GM18502 (cell line): ENCODE measurements at regions not wholly inside any gene's neighbourhood (a gene's known extent, or its start where the extent isn't known, plus 50 kb on each side); places are given as distances from the start of the nearest gene placed in this dataset.
"Not testable (repeated sequence)": the region's sequence is repeated elsewhere in the genome, so short reads cannot be mapped to it uniquely, and the experiment has no call there.

Experiments
- ATAC-seq: cut with Tn5 transposase; IDR thresholded peaks from one replicate; pipeline ENCODE4 v1.9.1; 2021; ENCODE audit warnings: mild to moderate bottlenecking; ENCODE audit not compliant: unreplicated experiment, poor library complexity

- no peak for ATAC-seq
Observed at GRCh38 chr13:53101883-53102282, 73.3 kb downstream of the OLFM4 start.

DNA sequence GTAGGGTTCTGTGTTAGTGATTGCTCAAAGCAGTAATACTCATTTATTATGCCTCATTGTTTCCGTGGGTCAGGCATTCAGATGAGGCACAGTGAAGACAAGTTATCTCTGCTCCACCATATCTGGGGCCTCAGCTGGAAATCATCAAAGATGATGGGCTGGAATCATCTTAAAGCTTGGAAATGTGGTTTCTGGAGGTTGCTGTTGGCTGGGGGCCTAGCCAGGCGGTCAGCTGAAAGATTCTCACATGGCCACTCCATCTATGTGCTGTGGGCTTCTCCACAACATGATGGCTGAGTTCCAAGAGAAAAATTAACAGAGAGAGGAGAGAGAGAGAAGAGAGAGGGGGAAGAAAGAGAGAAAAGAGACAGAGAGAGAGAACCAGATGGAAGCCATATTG is 75.5 kb downstream of the OLFM4 start:
- no peak for ATAC-seq

DNA sequence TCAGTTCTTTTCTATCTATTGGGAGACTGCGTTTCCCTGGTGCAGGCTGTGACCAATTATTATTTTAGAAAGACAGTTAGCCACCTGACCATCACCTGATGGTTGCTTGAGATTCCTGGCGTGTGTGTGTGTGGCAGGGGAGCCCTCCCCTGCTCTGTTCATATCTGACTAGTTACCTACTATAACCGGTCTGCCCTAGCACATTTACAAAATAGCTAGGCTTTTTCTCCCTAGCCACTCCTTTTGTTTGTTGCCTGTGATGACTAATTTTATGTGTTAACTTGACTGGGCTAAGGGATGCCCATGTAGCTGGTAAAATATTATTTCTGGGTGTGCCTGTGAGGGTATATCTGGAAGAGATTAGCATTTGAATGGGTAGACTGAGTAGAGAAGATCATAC is 76.9 kb downstream of the OLFM4 start:
- no peak for ATAC-seq

- ATAC-seq = no peak
Observed at GRCh38 chr13:53105890-53106289, 77.3 kb downstream of the OLFM4 start.

DNA sequence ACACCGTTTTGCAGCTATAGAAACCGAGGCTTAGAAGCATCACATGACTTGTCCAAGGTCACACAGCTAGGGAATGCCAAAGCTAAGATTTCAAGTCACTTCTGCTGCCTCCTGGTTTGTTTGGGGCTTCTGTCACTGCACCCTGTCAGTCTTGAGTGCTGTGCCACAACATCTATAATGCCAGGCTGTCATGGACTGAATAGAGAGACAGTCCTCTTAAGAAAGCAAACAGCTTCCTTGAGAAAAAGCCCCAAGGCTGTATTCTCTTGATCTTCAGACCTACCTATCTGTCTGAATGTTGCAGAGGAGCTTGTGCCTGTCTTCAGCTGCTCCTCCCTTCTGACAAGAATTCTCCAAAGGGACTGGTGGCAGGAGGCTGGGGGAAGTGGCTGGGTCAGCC is 81.6 kb downstream of the OLFM4 start:
- no peak for ATAC-seq

- no peak for ATAC-seq
Observed at GRCh38 chr13:53110614-53111013, 82.0 kb downstream of the OLFM4 start.

DNA sequence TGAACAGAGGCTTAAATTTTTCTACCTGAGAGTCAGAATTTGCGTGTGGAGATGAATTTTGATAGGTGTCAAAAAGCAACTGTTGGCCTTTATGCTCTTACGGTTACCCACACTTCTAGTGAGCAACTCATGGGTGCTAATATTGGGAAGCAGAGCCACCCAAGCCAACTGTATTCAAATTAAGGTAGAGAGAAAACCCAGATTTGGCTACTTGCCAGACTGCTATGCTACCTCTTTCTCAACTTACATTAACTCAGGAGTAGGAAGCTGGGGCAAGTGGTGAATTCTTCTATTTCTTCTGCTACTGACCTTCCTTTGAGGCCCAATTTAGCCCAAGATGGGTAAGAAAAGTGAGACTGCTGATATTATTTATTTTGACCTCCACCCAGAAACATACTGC is 83.9 kb downstream of the OLFM4 start:
- no peak for ATAC-seq

DNA sequence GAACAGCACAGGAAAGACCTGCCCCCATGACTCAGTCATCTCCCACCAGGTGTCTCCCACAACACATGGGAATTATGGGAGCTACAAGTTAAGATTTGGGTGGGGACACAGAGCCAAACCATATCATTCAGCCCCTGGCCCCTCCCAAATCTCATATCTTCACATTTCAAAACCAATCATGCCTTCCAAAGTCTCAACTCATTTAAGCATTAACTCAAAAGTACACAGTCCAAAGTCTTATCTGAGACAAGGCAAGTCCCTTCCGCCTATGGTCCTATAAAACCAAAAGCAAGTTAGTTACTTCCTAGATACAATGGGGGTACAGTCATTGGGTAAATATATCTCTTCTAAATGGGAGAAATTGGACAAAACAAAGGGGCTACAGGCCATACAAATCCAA is 88.4 kb downstream of the OLFM4 start:
- not testable (repeated sequence) for ATAC-seq

GRCh38 chr13:53121131-53121773 is 92.6 kb downstream of the OLFM4 start:
- ATAC-seq = no peak

DNA sequence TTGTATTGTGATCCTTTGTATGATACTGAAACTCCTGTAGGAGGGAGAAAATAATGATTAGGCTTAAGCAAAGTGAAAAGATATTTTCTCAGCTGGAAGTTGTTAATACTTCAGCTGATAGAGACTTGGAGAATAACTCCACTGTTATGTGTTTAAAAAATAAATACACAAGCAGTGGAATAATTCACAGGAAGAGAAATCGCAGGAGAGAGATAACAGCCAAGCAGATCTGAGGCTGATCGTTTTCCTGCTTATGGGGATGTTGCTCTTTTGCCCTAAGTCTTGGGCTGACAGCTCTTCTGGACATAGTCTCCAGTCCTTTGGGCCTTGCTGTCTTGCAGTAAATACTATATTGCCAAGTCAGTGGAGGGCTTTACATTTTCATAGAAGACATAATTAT is 93.3 kb downstream of the OLFM4 start:
- ATAC-seq = no peak

DNA sequence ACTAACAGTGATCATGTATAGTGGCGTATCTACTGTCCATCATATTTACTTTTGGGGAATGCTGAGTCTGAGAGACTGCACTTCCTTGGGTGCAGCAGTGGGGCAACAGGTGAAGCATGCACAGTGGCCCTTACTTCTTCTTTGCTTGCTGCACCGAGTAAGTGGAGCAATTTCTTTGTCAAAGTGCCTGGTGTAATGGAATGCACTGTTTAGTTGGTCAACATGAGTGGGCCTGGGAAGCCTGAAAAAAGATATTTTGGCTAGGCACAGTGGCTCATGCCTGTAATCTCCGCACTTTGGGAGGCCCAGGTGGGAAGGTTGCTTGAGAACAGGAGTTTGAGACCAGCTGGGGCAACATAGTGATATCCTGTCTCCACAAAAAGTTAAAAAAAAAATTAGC is 94.9 kb downstream of the OLFM4 start:
- ATAC-seq = no peak

DNA sequence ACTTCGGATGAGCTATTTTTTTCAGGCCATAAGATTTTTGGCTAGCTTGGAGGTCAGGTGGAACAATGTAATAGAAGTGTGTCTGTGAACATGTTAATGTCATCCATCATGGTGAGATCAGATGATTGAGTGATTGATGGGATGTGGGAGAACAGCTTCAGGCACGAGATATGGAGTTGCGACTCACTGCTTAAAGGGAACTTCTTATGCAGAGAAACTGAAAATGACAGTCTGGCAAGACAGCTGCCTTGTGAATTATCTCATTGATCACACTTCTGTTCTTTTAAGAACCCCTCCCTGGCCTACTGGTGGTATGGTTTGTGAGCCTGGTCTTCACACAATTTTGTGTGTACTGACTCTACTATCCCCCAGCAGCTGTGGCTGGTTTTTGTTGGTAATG is 96.0 kb downstream of the OLFM4 start:
- no peak for ATAC-seq

GRCh38 chr13:53126841-53127245 is 98.2 kb downstream of the OLFM4 start:
- no peak for ATAC-seq

GRCh38 chr13:53127373-53127772 is 98.8 kb downstream of the OLFM4 start:
- ATAC-seq = no peak

- ATAC-seq = no peak
Observed at GRCh38 chr13:53129864-53130393, 101.3 kb downstream of the OLFM4 start.

DNA sequence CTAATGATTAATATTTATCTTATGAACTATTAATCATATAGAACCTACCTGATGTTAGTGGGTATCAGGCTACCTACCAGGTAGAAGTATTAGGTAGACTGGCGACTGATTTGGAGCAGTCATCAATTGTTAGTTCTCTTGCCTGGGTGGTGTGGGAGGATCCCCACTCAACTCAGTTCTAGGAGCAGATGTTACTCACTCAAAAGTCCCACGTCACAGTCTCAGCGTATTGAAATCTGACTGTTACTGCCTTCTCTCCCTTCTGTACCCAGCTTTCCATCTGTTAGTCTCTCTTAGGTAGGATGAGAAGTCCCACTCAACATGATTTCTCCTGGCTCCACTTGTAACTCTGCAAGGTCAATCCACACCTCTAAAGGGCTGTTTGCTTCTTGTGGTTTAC is 102.7 kb downstream of the OLFM4 start:
- no peak for ATAC-seq

- ATAC-seq = no peak
Observed at GRCh38 chr13:53135301-53135700, 106.7 kb downstream of the OLFM4 start.

GRCh38 chr13:53136554-53137215 is 108.1 kb downstream of the OLFM4 start:
- ATAC-seq = no peak

DNA sequence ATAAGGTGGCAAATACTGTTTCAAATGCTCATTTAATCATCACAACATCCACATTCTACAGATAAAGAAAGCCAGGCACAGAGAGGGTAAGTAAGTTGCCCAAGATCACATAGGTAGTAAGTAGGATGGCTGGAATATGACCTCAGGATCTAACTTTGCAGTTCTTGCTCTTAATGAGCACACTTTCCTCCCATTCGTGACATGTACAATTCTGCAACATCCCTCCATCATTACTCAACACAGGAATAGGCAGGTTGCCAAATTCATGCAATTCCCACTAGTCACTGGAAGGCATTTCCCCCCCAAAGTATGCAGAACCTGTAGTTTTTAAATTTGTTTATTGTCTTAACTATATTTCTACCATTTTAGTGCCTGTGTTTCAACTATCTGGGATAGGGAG is 109.2 kb downstream of the OLFM4 start:
- ATAC-seq = no peak

- ATAC-seq = no peak
Observed at GRCh38 chr13:53138376-53139036, 109.9 kb downstream of the OLFM4 start.

DNA sequence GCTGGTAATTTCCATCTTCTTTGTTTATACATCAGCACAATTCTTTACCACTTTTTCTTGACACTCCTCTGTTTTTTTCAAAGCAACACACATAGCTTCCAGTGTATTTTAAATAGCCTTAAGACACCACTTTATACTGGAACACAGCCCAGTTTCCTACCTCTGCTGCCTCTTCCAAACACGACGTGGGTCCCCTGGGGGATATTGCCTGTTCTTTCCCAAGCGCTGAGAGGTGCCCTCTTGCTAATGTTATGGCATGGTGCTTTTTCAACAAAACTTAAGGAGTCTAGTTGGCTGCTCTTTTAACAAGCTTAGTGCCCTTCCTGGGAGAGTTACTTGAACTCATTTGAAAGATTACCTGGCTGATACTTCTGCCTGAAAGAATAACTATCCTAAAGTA is 112.7 kb downstream of the OLFM4 start:
- no peak for ATAC-seq

GRCh38 chr13:53142306-53142705 is 113.7 kb downstream of the OLFM4 start:
- ATAC-seq = no peak
